HT-29 (cell line): ENCODE measurements at regions not wholly inside any gene's neighbourhood (a gene's known extent, or its start where the extent isn't known, plus 50 kb on each side); places are given as distances from the start of the nearest gene placed in this dataset.
A peak's percentile ranks its signal among the peaks of the same experiment; 100 is the strongest.
"Not testable (repeated sequence)": the region's sequence is repeated elsewhere in the genome, so short reads cannot be mapped to it uniquely, and the experiment has no call there.

Experiments
- DNase-seq: peaks from one replicate; pipeline ENCODE4 v3.0.0-alpha.2; 2015; ENCODE audit warnings: low spot score

DNA sequence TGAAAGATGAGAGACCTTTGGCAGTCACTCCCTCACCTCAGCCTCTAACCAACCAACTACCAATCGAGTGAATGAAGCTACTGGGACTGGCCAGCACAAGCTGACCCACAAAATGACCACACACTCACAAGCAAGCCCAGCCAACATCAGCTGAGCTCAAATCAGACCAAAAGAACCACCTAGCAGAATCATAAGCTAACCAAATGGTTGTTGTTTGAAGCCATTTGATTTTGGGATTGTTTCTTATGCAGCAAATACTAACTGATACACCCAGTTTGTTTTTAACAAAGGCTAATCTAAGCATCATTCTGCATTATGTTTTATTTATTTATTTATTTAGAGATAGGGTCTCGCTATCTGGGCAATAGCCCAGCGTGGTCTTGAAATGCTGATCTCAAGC, 310.4 kb downstream of the SETD4 start:
- DNase-seq, result no peak

DNA sequence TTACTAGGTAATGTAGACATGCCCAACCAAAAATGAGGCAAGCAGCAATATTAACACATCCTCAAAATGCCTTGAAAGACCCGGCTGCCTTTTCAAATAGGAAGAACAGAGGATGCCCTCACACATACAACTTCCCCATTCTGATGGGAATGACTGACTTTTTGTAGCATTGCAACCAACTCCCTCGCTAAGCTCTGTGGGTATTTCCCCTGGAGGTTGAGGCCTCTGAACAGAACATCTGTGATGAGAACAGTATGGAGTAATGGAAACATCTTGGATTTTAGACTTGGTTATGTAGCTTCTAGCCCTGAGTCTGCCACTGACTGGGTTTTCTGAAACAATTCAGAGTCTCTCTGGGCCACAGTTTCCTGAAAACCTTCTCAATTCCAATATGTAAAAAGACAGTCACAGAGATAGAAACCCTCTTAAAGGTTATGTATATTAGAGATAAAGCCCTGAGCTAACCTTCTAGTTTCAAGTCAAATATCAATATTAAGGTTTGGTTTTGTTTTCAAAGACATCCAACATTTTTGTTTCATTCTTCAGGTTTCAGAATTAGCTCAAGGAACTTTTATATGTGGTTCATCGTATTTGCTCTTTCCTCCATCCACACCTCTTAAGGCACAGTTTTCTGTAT, 311.5 kb downstream of the SETD4 start:
- no peak for DNase-seq

GRCh38 chr21:35743571-35743970, 316.8 kb downstream of the SETD4 start:
- no peak for DNase-seq

GRCh38 chr21:35738347-35738961, 321.9 kb downstream of the SETD4 start:
- DNase-seq, result no peak

- DNase-seq, result no peak
Measured at GRCh38 chr21:35737899-35738346, 322.4 kb downstream of the SETD4 start.

DNA sequence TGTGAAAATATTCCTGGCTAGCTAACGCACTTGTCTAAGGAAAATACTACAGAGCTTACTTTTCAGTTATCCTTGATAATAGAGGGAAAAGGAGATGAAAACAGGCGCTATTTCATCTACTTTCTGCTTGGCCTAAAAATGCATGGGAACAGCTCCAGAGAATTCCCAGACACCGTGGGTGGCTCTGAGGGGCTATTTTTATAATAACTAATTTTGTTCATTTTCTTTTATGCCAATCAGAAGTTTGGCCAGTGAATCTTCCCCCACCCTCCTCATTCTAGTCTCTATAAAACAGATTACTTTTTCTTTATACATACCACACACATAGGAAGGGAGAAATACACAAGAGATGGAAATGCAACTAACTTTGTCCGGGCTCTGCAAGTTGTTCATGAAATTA, 322.9 kb downstream of the SETD4 start:
- DNase-seq, result no peak

DNA sequence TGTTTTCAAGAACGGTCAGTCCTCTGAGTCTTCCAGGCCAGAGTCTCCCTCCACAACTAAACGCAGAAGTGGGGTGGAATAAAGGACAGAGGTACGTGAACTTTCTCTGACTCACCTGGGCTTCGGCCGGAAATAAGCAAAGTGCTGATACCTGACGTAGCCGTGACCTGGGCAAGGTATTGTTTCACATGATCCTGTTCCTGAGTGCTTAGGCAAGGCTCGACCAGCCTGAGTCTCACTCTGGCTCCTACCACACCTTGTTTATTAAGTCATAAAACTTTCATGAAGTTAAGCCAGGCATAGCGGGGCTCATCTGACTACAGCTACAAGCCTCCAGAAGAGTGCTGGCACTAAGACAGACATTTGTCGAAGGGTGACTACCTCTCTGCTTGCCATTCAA, 327.5 kb downstream of the SETD4 start:
- DNase-seq, result no peak

GRCh38 chr21:35730325-35730724, 330.0 kb downstream of the SETD4 start:
- DNase-seq, result peak; percentile 1

DNA sequence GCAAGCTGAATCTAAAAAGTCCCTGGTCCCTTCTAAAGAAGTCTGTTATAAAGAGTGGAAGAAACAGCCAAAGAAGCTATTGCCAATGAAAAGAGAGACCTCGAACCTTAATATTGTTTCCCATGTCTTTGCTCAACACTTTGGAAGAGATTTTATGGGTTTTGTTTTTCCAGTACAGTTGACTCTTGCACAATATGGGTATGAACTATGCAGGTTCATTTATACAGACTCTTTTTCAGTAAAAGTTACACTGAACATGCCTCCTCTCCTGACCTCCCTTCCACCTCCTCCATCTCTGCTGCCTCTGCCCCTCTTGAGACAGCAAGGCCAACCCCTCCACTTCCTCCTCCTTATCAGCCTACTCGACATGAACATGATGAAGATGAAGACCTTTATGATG, 332.5 kb downstream of the SETD4 start:
- no peak for DNase-seq

GRCh38 chr21:35724156-35724555, 336.2 kb downstream of the SETD4 start:
- DNase-seq, result no peak

DNA sequence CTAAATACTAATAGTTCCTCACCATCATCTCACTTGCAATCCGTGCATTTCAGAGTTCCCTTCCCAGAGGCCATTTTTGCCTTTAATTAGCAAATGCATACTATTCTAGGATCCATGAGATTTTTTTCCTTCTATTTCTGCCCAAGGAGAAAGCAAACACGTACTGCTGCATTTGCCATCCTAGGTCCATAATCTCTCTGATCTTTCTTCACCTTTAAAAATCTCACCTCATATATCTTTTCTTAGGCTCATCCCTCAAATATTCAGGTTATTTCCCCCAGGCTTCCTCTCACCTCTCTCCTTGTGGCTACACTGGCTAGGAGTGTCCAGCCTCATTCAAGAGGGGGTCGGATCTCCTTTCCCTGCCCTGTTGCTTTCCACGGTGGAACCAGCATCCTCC, 338.6 kb downstream of the SETD4 start:
- no peak for DNase-seq

- no peak for DNase-seq
Measured at GRCh38 chr21:35720208-35720731, 340.1 kb downstream of the SETD4 start.

- no peak for DNase-seq
Measured at GRCh38 chr21:35719080-35719479, 341.2 kb downstream of the SETD4 start.

DNA sequence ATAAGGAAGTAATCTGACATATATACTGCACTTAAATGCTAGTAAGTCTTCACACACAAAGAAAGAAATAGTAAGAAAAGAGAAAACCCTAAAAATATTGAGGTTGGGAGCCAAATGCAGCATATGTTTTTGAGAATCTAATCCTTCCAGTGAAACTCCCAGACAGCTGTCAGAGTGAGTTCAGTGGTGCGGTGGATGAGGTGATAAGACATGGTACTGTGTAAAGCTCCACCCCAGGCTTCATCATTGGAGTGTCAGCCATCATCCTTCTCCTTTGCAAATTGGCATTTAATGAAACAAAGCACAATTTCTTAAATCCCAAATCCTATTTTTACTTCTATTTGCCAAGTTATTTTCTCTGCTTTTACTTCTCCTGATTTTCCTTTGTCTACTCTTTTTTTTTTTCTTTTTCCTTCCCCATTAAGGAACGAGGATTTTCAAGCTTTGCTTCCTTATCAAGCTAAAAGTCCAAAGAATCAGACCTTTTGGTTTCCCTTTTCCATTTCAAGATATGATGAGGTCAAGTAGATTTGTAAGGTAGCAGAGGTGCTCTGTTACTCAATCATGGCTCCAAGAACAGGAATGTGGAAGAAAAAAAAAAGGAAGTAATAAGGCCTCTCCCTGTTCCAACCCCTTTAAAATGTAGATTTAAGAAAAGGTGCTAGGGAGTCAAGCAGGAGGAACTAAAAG, 343.3 kb downstream of the SETD4 start:
- no peak for DNase-seq

- DNase-seq, result no peak
Measured at GRCh38 chr21:35713914-35714313, 346.4 kb downstream of the SETD4 start.

- DNase-seq, result no peak
Measured at GRCh38 chr21:35711661-35712060, 348.7 kb downstream of the SETD4 start.

DNA sequence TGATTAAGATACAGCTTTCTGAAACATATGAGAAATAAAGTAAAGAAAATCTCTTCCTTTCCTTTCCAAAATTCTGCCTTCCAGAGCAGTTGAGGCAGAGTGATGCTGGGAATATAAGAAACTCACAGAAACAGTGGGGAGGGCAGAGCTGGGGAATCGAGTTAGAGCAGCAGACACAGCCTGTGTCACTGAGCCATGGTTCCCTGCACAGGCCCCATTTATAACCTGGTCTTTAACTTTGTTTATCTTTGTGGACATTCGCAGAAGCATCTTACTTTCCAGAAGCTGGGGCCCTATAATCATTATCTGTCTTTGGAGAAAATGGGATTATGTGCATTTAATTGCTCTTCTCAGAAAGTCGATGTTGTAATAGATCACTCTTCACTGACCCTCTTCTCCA, 349.1 kb downstream of the SETD4 start:
- DNase-seq, result no peak

GRCh38 chr21:35709990-35710389, 350.3 kb downstream of the SETD4 start:
- not testable (repeated sequence) for DNase-seq

GRCh38 chr21:35705888-35706287, 354.4 kb downstream of the SETD4 start:
- DNase-seq, result no peak

- DNase-seq, result no peak
Measured at GRCh38 chr21:35705237-35705887, 355.0 kb downstream of the SETD4 start.

GRCh38 chr21:35703704-35704103, 356.6 kb downstream of the SETD4 start:
- DNase-seq, result no peak

GRCh38 chr21:35699361-35699760, 361.0 kb downstream of the SETD4 start:
- DNase-seq, result no peak
